ENCODE measurements at regions not wholly inside any gene's neighbourhood (a gene's known extent, or its start where the extent isn't known, plus 50 kb on each side); places are given as distances from the start of the nearest gene placed in this dataset.

GRCh38 chr13:29689548-29689947, 94.1 kb upstream of the SLC7A1 start:
- no peak for TF ChIP-seq POLR2A (IDR thresholded peaks at IDR 0.05; ENCODE audit: low read depth)
- no peak for TF ChIP-seq CTCF (IDR thresholded peaks at IDR 0.05)

Measured in esophagus muscularis mucosa (tissue), 3 donors.